Inflammatory macrophage treated with lipopolysaccharide for 1 hour (primary cell): ENCODE measurements at regions not wholly inside any gene's neighbourhood (a gene's known extent, or its start where the extent isn't known, plus 50 kb on each side); places are given as distances from the start of the nearest gene placed in this dataset.

Experiments used
- DNase-seq, 2 donors: peaks; one replicate each; pipeline ENCODE4 v3.0.0-alpha.2; 2020 to 2022

DNA sequence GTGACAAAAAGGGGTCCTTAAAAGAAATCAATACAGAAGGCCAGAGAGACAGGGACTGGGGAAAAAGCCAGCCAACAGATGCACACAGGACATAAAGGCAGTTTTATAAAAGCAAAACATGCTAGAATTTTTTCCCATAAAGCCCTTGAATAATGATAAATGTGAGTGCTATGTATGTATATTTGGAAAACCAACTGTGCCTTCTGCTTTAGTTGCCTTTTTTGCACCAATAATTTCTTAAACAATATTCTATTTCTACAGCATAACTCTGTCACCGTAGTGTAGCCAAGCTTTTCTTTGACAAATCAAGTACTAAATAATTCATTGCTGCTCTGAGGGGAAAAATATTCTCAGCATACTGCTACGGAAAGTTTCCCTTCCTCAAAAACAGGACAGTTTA lies 730.6 kb upstream of the NRSN1 start:
- DNase-seq: no peak

DNA sequence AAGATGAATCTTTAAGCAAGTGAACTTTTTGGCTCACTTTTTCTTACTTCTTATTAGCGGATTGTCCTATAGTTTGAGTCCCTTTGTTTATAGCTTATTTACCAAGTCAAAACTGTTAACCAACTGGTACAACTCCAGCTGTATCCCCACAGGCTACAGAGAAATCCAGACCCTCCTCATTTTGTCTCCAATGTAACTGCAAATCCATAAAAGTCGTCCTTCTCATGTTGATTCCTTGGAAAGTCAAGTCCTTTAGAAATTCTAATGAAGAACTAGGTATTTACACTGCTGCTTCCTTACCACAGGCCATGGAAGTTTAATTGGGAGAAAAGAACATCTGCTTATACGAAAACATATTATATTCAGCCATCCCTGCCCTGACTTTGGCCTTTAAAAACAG lies 729.1 kb upstream of the NRSN1 start:
- no peak for DNase-seq

DNA sequence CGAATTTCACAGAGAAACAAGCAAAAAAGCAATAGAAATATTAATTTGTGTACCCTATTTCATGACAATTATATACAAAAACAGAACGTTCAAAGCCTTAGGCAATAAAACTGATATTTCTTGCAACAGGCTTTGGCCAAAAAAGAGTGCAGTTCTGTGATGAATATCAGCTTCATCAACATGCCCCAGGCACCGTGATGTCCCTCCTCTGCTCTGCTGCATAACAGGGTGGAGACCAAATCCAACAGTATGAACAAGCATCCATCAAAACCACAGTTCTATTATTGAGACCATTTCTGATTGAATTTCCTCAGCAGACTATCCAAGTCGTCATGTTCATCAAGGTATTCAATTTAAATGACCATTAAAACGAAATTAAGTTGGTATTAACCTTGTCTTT lies 722.6 kb upstream of the NRSN1 start:
- no peak for DNase-seq

DNA sequence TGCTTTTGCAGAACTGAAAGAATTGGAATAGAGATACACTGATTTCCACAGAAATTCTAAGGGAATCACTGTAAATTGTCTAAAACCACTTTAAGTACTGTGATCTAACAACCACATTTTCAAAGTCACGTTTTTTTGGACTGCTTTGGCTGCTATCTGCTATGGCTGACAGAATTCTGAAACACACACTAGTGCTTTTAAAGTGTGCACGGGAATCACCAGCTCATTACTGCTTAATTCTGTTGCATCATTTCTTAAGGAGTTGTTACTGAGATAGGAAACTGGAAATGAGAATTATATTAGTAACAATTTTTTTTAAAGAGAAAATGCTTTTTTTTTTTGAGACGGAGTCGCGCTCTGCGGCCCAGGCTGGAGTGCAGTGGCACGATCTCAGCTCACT lies 716.5 kb upstream of the NRSN1 start:
- no peak for DNase-seq

DNA sequence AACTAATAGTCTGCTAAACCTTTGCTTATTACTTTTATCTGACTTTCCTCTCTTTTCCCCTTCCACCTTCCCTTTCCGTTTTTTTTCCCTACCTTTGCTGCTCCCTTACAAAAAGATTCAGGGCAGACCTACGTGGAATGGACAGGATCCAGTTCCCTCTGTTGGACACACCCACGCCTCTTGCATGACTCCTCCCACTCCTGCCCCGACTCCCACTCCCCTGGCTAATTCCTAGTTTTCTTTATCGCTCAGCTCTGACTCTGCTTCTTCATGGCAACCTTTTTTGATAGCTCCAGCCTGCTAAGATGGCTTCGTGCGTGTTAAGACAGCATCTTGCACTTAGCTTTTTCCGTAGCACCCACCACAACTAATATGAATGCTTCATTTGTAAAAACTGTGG lies 715.6 kb upstream of the NRSN1 start:
- no peak for DNase-seq

DNA sequence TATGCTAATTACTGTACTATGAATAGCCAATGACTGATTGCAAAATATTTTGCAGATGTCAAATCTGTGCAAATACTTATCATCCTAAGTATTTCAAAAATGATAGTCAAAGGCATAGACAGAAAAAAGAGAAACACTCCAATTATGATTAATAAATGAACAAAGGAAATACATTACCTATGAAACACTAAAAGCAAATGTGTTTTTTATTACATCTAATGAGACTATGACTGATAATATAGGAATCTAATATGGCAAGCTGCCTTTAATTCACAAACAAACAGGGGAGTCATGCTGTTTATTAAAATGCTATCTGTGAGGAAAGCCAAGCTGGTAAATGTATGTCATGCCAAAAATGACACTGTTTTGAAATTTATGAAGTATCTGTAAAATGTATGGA lies 713.2 kb upstream of the NRSN1 start:
- DNase-seq: no peak

DNA sequence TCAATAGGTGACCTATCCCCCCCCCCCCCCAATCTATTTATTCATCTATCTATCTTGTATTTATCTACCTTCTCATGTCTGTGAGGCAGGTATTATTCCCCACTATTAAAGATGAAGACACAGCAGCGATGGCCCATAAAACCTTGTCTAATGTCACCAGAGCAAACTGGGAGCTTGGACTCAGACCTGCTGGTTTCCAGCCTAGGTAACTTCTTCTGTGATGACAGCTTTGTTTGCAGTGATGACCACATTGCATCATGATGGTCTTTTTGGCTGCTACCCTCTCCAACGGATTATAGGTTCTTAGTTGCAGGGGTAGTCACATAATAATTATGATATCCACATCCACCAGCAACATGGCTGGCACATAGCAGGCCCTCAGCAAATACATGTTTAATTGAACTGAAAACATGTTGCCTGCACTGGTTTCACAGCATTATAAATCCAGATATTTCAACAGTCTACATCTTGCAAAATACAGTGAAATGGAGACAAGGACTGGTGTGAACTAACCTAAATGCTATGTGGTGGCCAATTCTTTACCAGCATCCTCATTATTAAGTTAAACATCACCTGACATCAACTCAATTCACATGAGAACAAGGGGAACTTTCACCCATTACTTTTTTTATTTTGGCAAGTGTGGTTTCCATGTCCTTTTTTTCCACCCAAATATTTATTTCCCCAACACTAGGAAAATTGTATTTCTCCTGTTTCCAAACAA lies 712.5 kb upstream of the NRSN1 start:
- no peak for DNase-seq

DNA sequence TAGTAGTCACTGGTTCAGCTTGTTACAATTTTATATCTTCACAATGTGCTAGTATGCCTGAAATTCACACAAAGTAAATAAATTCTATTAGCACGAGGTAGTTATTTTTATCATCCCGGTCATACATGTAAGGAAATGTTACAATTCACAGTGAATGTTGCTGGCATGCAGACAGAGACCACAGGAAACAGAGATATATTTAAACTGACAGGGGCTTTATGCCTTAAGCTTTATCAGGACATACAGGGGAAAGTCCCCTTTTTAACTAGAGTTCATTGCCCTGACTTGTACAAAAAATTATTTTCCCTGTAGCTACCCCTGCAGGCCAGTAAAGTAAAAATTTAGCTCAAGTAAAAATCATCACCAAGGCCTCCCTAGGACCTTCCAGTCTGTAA lies 712.0 kb upstream of the NRSN1 start:
- DNase-seq: no peak

DNA sequence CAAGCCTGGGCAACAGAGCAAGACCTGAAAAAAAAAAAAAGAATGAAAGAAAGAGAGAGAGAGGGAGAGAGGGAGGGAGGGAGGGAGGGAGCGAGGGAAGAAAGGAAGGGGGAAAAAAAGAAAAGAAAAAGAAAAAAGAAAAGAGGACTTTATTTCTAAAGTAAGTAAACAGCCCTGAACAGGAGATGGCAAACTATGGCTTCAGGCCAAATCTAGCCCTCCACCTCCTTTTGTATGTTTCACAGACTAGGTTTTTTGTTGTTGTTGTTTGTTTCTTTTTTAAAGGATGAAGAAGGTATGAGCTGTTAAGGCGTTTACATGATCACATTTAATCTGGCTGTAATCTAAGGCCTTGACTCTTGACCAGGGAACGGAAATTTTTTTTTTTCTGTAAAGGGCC lies 711.1 kb upstream of the NRSN1 start:
- DNase-seq: no peak

DNA sequence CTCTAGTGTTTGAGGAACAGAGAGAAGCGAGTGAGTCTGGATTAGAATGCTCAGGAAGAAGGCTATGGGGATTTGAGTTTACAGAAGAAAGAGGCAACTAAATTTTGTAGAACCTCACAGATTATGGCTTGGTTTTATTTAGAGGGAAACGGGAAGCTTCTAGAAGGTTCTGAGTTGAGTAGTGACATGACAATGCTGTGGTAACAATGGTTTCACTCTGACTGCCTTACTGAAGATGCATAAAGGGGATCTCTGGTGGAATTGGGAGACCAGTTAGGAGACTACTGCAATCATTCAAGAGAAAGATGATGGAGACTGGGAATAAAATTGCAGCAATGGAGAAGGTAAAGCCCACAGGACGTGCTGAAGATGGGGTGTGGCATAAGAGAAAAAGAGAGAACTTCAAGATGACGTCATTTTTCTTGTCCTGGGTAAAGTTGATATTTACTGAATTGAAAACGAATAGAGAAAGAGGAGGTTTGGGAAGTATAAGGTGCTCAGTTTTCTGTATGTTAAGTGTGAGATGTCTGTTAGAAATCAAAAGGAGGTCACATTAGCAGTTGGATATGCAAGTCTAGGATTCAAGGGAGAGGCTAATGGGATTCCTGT lies 710.1 kb upstream of the NRSN1 start:
- DNase-seq: no peak

DNA sequence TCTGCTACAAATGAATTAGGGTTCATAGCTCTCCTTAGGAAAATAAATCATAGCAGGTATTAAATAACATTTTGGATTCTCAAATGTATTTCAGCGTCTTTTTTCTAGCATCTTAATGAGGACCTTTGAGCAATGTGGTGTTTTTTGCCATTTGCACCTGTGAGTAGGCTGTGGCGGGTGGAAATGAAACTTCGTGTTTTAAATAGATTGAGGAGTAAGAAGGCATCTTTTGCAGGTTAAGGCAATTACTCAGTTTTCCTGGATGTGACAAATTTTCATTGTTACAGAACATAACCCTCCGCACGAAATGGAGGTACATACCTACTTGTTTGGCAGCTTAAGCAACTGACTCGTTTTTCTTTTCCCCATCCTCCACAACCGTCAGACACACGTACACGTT lies 708.9 kb upstream of the NRSN1 start:
- no peak for DNase-seq

DNA sequence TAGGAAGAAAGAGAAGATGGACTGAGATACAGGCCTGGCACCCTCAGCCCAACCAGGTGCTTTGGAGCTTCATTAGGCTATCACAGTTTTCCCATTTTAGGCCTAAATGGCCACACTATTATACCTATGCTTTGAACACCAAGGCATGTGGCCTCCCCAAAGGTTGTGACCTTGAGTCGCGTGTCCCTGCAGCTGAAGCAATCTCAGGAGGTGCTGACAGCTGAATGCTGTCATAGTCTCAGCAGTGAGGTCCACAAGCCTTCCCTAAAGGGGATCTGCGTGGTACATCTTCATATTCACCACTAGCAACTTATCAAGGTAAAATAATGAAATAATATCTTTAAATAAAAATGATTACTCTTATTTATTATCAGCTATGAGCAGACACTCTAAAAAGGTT lies 707.9 kb upstream of the NRSN1 start:
- no peak for DNase-seq

DNA sequence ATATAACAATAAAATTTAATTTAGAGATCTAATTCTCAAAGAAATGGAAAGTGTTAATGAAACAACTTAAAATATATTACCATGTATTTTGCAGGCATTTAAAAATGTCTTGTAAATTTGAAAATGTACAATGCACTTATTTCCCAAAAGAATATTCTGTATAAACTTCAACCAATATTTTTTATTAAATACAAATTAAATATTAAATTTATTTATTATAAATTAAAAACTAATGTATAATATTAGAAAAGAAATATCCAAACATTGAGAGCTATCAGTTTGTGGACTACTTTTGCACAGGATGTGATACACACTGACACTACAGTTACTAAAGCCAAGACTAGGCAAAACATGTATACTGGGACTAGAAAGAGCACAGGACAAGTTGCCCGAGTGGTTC lies 707.0 kb upstream of the NRSN1 start:
- DNase-seq: no peak

DNA sequence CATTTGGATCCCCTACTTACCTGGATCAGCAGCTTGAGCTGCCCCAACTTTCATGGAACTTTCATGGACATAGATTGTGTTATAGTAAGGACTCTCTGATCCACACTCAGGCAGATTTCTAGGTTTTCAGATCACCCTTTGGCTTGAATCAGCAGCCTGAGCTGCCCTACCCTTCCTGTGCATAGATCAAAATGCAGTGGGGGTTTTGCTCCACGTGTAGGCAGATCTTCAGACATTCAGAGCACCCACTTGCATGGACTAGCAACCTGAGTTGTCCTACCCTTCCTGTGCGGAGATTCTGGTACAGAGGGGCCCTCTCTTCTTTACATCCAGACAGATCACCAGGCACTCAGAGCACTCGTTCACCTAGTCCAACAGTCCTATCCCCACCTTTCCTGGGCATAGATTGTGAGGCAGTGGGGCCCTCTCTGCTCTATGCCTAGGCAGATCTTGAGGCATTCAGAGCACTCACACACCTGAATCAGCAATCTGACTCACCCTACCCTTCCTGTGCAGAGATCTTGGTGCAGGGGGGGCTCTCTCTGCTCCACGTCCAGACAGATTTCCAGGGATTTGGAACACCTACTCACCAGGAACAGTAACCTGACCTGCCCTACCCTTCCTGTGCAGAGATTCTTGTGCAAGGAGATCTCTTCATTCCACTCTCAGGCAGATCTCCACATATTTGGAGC lies 705.2 kb upstream of the NRSN1 start:
- DNase-seq: no peak

DNA sequence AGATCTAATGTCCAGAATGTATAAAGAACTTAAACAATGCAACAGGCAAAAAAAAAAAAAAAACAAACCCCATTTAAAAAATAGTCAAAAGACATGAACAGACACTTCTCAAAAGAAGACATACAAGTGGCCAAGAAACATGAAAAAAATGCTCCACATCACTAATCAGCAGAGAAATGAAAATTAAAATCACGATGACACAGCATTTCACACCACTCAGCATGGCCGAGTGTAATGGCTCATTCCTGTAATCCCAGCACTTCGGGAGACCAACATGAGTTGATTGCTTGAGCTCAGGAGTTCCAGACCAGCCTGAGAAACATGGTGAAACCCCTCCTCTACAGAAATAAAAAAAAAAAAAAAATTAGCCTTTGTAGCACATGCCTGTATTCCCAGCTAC lies 701.4 kb upstream of the NRSN1 start:
- no peak for DNase-seq

DNA sequence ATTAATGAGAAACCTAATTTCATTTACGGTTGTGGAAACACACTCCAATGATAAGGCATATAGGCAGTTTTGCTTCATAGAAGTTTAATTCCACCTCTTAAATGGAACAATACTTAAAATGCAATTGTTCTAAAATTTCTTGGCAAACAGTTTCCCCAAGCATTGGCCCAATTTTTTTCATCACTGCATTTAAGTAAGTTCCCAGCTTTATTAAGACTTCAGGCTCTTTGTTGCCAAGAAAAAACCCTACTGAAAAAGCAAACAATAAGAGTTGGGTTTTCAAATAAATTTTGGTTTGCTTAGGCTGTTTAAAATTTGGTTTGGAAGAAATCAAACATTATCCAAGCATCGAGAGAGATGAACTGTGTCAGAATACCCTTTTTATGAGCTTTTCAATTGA lies 690.9 kb upstream of the NRSN1 start:
- DNase-seq: no peak

DNA sequence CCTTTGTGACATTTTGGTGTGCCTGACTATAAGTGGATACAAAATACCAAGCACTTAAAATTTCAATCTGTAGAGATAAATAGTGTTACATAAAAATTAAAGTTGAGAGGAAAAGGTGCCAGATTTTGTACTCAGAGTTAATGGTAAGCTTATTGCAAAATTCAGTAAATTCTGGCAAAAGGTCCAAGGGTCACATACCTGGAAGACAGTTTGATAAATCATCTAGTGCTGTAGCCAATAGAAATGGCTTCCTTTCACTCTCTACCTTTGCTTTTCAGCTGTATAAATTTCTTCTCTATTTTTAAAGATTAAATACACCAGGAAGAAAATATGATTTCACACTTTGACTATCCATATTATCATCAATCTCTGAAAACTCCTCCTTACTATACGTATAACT lies 690.2 kb upstream of the NRSN1 start:
- no peak for DNase-seq

DNA sequence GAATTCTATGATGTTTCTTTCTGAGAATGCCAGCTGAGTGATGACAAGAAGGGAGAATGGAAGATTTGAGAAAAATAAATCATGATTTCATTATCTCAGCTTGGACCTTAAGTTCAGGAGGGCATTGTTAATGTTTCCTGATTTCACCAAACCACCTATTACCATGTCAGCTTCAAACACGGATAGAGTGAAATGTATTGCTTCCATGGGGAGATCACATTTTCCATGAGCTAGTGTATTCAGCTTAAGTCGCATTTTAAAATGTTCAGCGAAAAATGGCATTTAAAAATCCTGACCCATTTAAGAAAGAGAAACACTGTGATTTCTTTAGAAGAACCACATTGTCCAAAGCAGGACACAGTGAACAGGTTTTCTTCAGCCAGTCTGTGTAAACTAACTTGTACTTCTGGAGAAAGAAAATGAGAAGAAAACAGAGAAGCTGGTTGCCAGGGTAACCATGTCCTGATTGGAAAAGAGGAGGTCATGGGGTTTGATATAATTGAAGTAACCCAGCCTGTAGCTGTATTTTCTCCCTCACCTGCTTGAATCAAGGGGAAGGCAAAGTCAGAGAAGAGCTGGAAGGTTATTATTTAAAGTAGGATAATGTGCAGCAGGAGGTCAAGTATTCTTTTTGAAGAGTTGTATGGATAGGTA lies 684.1 kb upstream of the NRSN1 start:
- DNase-seq: no peak

DNA sequence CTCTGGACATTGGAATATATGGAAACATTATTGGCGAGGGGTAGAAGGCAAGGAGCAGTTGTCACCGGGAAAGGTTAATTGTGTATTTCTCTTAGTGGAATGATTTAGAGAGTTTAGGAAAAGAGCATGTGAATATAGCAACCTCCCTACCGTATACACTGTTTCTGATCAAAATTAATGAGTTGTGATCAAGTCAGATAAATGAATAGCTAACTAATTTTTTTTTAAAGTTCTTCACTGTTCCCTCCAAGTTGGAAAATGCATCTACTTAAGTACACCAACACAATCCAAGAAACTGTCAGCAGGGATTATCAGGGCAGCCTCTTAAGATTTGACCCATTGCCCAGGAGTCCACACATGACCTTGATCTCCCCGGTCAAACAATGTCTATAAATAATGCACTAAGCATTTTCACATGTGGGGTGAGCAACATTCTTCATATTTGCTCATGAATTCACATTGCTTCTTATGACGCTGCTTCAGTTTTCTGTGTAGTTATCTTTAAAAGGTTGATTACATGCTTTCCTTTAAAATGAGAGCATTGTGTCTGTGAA lies 680.8 kb upstream of the NRSN1 start:
- DNase-seq: no peak

DNA sequence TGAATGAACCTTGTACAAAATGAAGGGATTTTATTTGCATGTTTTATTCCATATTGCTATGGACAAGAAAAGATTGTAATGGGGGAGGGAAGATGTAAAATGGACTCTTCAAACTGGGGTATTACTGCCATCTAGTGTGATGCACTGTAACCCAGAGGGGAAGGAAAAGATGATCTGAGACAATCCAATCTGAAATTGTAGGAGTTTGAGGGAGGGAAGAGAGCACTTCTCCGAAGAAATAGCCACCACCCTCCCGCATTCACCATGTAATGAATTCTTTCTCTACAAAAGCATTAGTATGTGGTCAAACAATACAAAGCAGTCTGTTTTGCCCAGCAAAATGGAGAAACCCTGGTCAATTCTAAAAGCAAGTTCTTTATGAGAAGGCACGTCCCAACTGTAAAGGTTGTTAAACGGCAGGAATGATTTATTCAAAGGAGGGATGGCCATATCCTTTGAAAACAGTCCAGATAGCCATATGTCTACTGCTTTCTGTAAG lies 679.5 kb upstream of the NRSN1 start:
- DNase-seq: no peak

DNA sequence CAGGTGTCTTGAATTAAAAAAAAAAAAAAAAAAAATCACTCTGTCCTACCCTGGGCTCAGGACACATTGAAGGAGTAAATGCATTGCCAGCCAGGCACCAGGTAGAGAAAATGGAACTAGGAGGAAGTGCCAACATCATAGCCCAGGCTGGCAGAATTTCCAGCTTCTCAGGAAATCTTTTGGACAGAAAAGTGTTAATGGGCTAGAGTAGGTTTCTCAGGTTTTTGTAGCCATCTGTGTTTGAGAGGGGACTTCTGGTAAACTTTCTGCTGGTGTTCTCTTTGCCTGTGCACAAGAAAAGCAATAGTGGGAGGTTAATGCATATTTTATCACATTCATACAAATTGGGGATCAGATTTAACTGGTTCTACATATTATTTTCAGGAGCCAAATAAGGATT lies 678.3 kb upstream of the NRSN1 start:
- DNase-seq: no peak

DNA sequence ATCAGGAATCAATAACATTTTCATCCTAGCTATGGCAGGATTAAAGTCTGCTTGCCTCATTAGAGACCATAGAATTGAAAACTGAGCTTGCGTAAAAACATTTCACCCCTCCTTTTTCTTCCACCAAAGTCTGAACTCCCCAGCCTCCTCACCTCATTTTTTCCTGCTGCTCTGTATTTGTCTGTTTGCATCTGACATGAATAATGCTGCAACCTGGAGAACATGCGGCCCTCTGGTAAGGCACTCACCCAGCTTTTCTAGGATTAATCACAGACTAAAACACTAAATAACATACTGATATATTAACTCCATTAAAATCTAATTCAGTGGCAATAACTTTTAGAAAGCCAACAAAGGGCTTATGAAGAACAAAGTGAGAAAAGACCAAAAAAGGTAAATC lies 677.7 kb upstream of the NRSN1 start:
- DNase-seq: no peak
